Activated naive CD4-positive, alpha-beta T cell treated with anti-CD3 and anti-CD28 coated beads, Interleukin-2, amount 10 ng/mL, durations not matched to agents 7 days and 5 days (primary cell): ENCODE measurements at regions not wholly inside any gene's neighbourhood (a gene's known extent, or its start where the extent isn't known, plus 50 kb on each side); places are given as distances from the start of the nearest gene placed in this dataset.

ENCODE experiments used
- CTCF ChIA-PET: fragments of 350-600 bp; sonication (Branson Sonifier 250); formaldehyde crosslinking; loops from one replicate; lab custom pipeline; 2021; ENCODE audit warnings: antibody characterized with exemption; lab: Charles Lee
- DNase-seq: peaks from one replicate; pipeline ENCODE4 v3.0.0-alpha.2; 2020
- H3K27ac Mint-ChIP-seq: one replicate; pipeline ENCODE4 v1.8.0; 2021; ENCODE audit warnings: mild to moderate bottlenecking, moderate library complexity, mixed read lengths
- H3K27me3 Mint-ChIP-seq: one replicate; pipeline ENCODE4 v1.8.0; 2021; ENCODE audit warnings: mild to moderate bottlenecking, mixed read lengths
- H3K36me3 Mint-ChIP-seq: one replicate; pipeline ENCODE4 v1.8.0; 2021; ENCODE audit warnings: mixed read lengths
- H3K4me1 Mint-ChIP-seq: one replicate; pipeline ENCODE4 v1.8.0; 2021; ENCODE audit warnings: mixed read lengths
- H3K4me3 Mint-ChIP-seq: one replicate; pipeline ENCODE4 v1.8.0; 2021; ENCODE audit warnings: mild to moderate bottlenecking, moderate library complexity, mixed read lengths
- H3K9me3 Mint-ChIP-seq: one replicate; pipeline ENCODE4 v1.8.0; 2021; ENCODE audit warnings: mixed read lengths

DNA sequence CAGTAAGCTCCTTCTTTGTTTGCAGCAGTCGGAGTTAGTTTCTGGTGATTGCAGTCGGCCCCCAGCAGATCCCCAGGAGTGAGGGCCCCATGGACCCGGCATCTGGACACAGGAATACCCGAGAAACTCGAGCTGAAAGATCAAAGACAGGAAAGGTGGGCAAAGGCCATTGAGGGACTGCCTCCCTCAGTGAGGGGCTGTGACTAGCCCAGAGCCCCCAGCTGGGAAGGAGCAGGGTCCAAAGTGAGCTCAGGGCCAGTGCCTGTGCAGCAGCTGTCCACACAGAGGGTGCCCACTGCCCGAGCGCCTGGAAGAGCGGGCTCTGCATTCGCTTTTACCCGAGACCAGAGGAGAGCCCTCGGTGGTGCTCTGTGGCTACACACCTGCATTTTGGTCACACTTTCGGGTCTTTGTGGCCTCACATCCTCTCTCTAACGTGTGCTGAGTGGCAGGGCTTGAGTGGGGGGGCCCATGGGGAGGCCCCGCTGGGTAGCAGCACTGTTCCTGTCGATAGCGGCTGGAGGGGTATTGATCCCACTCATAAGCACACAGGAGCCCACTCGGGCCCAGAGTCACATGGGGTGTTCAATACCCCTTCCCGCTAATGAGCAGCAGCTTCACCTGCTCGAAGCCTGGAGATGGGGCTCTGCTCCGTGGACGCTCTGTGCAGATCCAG is 532.9 kb downstream of the TBC1D22A start:
- Mint-ChIP-seq H3K4me3 (no peak overlapping the region), H3K9me3 (no peaks in the 10 kb centered on the region), H3K27me3 (peaks cover 3% of the 10 kb centered on the region), H3K4me1 (no peaks in the 10 kb centered on the region), H3K36me3 (no peaks in the 10 kb centered on the region), H3K27ac (no peak overlapping the region)
- no peak for DNase-seq
- CTCF ChIA-PET = no interaction called here

- CTCF ChIA-PET = no interaction called here
- H3K36me3 Mint-ChIP-seq = no peaks in the 10 kb centered on the region
- H3K27me3 Mint-ChIP-seq = peaks cover 3% of the 10 kb centered on the region
- no peak for DNase-seq
- no peak overlapping the region for H3K27ac Mint-ChIP-seq
- no peaks in the 10 kb centered on the region for H3K4me1 Mint-ChIP-seq
- no peaks in the 10 kb centered on the region for H3K9me3 Mint-ChIP-seq
- no peak overlapping the region for H3K4me3 Mint-ChIP-seq
Measured at GRCh38 chr22:47294576-47294975, 532.1 kb downstream of the TBC1D22A start.

- H3K36me3 Mint-ChIP-seq = no peaks in the 10 kb centered on the region
- no peak overlapping the region for H3K27ac Mint-ChIP-seq
- no peak for DNase-seq
- peaks cover 3% of the 10 kb centered on the region for H3K27me3 Mint-ChIP-seq
- no peaks in the 10 kb centered on the region for H3K4me1 Mint-ChIP-seq
- CTCF ChIA-PET = no interaction called here
- H3K9me3 Mint-ChIP-seq = no peaks in the 10 kb centered on the region
- no peak overlapping the region for H3K4me3 Mint-ChIP-seq
Measured at GRCh38 chr22:47294222-47294532, 531.7 kb downstream of the TBC1D22A start.

DNA sequence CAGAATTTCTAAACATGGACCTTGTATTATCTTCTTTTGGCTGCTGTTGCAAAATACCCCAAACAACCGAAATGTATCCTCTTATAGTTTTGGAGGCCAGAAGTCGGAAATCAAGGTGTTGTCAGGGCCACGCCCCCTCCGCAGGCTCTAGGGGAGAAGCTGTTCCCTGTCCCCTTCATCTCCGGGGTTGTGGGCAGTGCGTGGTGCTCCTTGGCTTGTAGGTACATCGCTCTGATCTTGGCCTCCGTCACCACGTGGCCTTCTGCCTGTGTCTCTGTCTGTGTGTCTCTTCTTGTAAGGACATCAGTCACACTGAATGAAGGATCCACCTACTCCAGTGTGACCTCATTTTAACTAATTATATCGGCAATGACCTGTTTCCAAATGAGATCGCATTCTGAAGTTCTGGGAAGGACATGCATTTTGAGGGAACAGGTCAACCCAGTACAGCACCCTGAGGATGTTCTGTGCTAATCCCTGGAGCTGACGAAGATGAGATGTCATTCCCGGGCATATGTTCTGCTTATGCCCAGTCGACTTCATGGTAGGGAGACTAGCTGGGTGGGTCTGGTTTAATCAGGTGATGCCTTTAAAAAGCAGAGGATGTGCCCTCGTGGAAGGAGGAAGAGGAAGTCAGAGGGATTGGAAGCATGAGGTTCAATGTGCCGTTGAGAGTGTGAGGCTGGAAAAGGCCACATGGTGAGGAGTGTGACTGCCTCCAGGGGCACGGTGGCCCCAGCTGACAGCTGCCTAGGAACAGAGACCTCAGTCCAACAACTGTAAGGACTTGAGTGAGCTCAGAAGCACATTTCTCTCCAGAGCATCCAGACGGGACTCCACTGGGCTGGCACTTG is 531.1 kb downstream of the TBC1D22A start:
- H3K4me3 Mint-ChIP-seq = no peak overlapping the region
- H3K27ac Mint-ChIP-seq = no peak overlapping the region
- no peaks in the 10 kb centered on the region for H3K9me3 Mint-ChIP-seq
- no peaks in the 10 kb centered on the region for H3K36me3 Mint-ChIP-seq
- peaks cover 3% of the 10 kb centered on the region for H3K27me3 Mint-ChIP-seq
- H3K4me1 Mint-ChIP-seq = no peaks in the 10 kb centered on the region
- CTCF ChIA-PET = no interaction called here
- no peak for DNase-seq

DNA sequence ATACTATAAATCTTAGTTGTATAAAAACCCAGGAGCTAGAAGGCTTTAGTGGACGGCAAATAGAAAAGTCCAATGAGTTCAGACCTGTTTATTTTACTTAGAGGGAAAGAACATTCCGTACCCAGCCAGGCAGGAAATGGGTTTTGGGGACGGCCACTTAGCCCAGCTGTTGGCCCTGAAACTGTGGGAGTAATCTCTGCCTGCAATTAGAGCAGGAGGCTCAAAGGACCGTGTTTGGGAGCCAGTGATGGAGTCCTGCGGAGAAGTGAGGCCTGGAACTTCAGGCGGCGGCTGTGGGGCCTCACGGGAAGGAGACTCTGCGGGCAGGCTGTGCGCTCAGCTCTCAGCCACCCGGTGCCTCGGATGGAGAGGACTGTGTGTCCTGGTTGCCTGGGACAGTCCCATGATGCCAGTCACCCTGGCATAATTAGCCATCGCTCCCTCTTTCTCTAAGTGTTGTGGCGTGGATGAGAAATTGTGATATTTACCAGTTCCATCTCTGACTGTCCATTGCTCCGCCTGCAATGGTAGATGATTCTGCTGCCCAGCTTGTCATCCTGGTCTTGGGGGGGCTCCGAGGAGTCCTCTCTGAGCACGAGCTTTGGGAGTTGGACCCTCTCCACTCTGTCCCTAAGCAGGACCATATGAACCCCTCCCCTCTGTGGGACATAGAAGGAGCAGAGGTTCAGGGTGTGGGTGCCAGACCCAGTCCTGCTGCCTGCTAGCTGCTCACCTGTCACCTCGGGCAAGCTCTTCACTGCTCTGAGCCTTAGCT is 530.3 kb downstream of the TBC1D22A start:
- no peaks in the 10 kb centered on the region for H3K36me3 Mint-ChIP-seq
- no peak for DNase-seq
- CTCF ChIA-PET = no interaction called here
- peaks cover 3% of the 10 kb centered on the region for H3K27me3 Mint-ChIP-seq
- H3K4me3 Mint-ChIP-seq = no peak overlapping the region
- no peaks in the 10 kb centered on the region for H3K9me3 Mint-ChIP-seq
- no peaks in the 10 kb centered on the region for H3K4me1 Mint-ChIP-seq
- H3K27ac Mint-ChIP-seq = no peak overlapping the region

DNA sequence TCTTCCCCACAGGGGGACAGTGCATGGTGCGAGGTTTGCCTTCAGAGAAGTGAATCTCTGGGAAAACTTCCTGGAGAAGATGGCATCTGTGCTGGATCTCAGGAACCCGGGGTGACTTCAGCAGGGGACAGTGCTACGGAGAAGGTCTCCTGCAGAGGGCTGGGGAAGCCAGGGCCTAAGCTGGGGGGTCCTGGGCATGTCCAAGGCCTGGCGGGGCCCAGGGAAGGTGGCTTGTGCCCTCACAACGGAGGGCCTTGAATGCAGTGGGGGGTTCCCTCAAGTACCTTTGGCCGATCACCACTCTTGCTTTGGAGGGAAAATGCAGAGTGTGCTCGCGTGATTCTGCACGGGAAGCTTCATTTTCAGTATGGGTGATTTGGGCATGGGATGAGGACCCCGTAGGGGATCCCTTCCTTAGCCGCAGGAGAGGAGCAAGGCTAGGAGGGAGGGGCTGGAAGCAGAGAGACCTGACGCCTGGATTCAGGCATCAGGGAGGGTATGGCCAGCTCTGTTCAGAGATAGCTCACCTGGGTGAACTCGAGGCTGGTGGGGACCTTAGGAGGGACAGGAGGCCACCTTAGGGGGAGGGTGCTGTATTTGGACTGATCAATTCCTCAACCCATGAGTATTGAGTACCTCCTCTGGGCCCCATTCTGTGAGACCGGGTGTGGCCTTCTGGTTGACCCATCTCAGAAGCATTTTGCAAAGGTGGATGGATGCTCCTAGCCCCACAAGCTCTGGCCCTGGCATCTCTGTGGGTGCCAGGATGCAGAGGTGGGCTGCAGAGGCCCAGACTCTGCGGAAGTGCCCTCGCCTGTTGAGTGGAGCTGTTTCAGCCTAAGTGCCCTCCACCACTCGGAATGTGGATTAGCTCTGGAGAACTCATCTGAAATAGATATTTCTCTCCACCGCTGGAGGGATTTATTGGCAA is 529.4 kb downstream of the TBC1D22A start:
- no peaks in the 10 kb centered on the region for H3K36me3 Mint-ChIP-seq
- no peaks in the 10 kb centered on the region for H3K4me1 Mint-ChIP-seq
- CTCF ChIA-PET = no interaction called here
- no peaks in the 10 kb centered on the region for H3K9me3 Mint-ChIP-seq
- no peak overlapping the region for H3K27ac Mint-ChIP-seq
- H3K4me3 Mint-ChIP-seq = no peak overlapping the region
- no peaks in the 10 kb centered on the region for H3K27me3 Mint-ChIP-seq
- no peak for DNase-seq

GRCh38 chr22:47290706-47291430 is 528.4 kb downstream of the TBC1D22A start:
- Mint-ChIP-seq H3K27ac (no peak overlapping the region), H3K4me1 (no peaks in the 10 kb centered on the region), H3K27me3 (no peaks in the 10 kb centered on the region), H3K4me3 (no peak overlapping the region), H3K36me3 (no peaks in the 10 kb centered on the region), H3K9me3 (no peaks in the 10 kb centered on the region)
- no peak for DNase-seq
- CTCF ChIA-PET = no interaction called here

GRCh38 chr22:47289336-47289985 is 527.0 kb downstream of the TBC1D22A start:
- no peak for DNase-seq
- Mint-ChIP-seq H3K9me3 (no peaks in the 10 kb centered on the region), H3K36me3 (no peaks in the 10 kb centered on the region), H3K27ac (no peak overlapping the region), H3K27me3 (no peaks in the 10 kb centered on the region), H3K4me3 (no peak overlapping the region), H3K4me1 (no peaks in the 10 kb centered on the region)
- CTCF ChIA-PET = no interaction called here

DNA sequence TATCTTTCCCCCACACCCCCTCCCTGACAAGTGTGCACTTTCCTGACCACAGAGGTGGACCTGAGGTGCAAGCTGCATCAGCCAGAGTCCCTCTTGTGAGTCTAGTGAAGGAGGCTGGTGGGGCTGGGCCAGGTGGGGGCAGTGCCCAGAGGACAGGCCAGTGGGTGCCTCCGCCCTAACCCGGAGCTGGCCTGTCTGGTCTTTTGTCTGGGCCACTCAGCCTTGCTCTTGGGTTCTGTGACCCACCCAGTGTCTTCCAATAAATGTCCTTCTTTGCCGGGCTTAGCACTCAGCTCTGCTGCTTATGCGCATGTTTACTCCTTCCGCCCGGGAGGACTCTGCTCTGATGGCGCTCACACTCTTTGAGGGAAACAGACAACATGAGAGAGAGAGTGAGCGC is 526.2 kb downstream of the TBC1D22A start:
- no peaks in the 10 kb centered on the region for H3K36me3 Mint-ChIP-seq
- no peaks in the 10 kb centered on the region for H3K9me3 Mint-ChIP-seq

GRCh38 chr22:47287516-47287915 is 525.1 kb downstream of the TBC1D22A start:
- Mint-ChIP-seq H3K4me1 (no peaks in the 10 kb centered on the region), H3K4me3 (no peak overlapping the region), H3K27ac (no peak overlapping the region), H3K9me3 (no peaks in the 10 kb centered on the region), H3K36me3 (no peaks in the 10 kb centered on the region), H3K27me3 (no peaks in the 10 kb centered on the region)
- CTCF ChIA-PET = interaction anchor here (1.0 kb wide), 1 partner anchor 1078 kb away, joined by 3 read pairs; no protein-coding TSS in a partner anchor
- no peak for DNase-seq

More for the DNA sequence above, 526.2 kb downstream of the TBC1D22A start:
- no peak for DNase-seq
- Mint-ChIP-seq H3K4me3 (no peak overlapping the region), H3K27me3 (no peaks in the 10 kb centered on the region), H3K4me1 (no peaks in the 10 kb centered on the region), H3K27ac (no peak overlapping the region)
- CTCF ChIA-PET = no interaction called here

GRCh38 chr22:47286590-47286989 is 524.1 kb downstream of the TBC1D22A start:
- no peak for DNase-seq
- Mint-ChIP-seq H3K4me1 (no peaks in the 10 kb centered on the region), H3K27ac (no peak overlapping the region), H3K4me3 (no peak overlapping the region), H3K9me3 (no peaks in the 10 kb centered on the region), H3K27me3 (no peaks in the 10 kb centered on the region), H3K36me3 (no peaks in the 10 kb centered on the region)
- CTCF ChIA-PET = interaction anchor here (1.0 kb wide), 1 partner anchor 1079 kb away, joined by 3 read pairs; no protein-coding TSS in a partner anchor

- no peak for DNase-seq
- H3K27me3 Mint-ChIP-seq = no peaks in the 10 kb centered on the region
- no peaks in the 10 kb centered on the region for H3K9me3 Mint-ChIP-seq
- no peak overlapping the region for H3K27ac Mint-ChIP-seq
- H3K4me3 Mint-ChIP-seq = no peak overlapping the region
- H3K36me3 Mint-ChIP-seq = no peaks in the 10 kb centered on the region
- H3K4me1 Mint-ChIP-seq = no peaks in the 10 kb centered on the region
- CTCF ChIA-PET = no interaction called here
Measured at GRCh38 chr22:47285981-47286380, 523.5 kb downstream of the TBC1D22A start.

DNA sequence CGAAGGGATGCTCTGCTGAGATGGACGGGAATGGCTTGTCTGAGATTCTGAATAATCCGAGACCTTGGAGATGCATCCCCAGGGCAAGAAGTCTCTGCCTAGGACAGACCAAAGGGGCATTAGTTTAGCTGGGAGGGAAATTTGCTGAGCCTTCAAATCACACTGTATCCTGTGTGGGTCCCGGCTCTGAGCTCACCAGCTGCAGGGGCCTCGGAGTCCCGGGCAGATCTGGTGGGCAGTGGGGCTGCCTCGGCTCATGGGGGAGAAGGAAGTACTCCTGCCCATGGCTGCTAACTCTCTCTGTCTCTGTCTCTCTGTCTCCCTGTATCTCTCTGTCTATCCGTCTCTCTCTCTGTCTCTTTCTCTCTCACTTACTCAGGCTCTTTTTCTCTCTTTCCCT is 522.4 kb downstream of the TBC1D22A start:
- no peak for DNase-seq
- Mint-ChIP-seq H3K9me3 (no peaks in the 10 kb centered on the region), H3K4me3 (no peak overlapping the region), H3K27ac (no peak overlapping the region), H3K4me1 (no peaks in the 10 kb centered on the region), H3K36me3 (no peaks in the 10 kb centered on the region), H3K27me3 (no peaks in the 10 kb centered on the region)
- CTCF ChIA-PET = no interaction called here
